HCT116 (cell line): ENCODE measurements at regions not wholly inside any gene's neighbourhood (a gene's known extent, or its start where the extent isn't known, plus 50 kb on each side); places are given as distances from the start of the nearest gene placed in this dataset.

Experiments used
- ATAC-seq: fragments of 200-7000 bp; cut with Tn5 transposase; 2 replicates; pipeline ENCODE4 v1.9.1; 2020; ENCODE audit warnings: mild to moderate bottlenecking, moderate library complexity
- BruUV-seq: library from RNA; stranded (reverse); fragments of 400-500 nt; replicated peaks from 2 replicates; lab custom pipeline; 2021; lab: Mats Ljungman, UMichigan
- CTCF ChIA-PET: fragments of 300-600 bp; sonication (Branson Sonifier 250); formaldehyde crosslinking; loops from one replicate; lab custom pipeline; 2021; ENCODE audit warnings: antibody characterized with exemption; lab: Charles Lee
- POLR2A ChIA-PET: fragments of 300-600, 350-600 bp; sonication (Branson Sonifier 250); formaldehyde crosslinking; loops from one replicate; lab custom pipeline; 2021; ENCODE audit warnings: antibody characterized with exemption; lab: Charles Lee
- RAD21 ChIA-PET, 2 experiments: fragments of 300-600 bp; sonication (Branson Sonifier 250); formaldehyde crosslinking; loops; one replicate each; lab custom pipeline; 2023; ENCODE audit warnings: low total read pairs in 2 of 2; ENCODE audit not compliant: uncharacterized antibody in 2 of 2, unreplicated experiment in 2 of 2, low non-redundant PET in 1 of 2; lab: Charles Lee
- DNase-seq: peaks from one replicate; pipeline ENCODE4 v3.0.0-alpha.2; 2010; ENCODE audit warnings: low read depth, low spot score
- H2AFZ ChIP-seq: fragments of 200-600 bp; shearing (Covaris generic), sonication (generic); 2 replicates; pipeline ENCODE4 v1.6.1; 2017; ENCODE audit warnings: low read depth, mixed run types, mixed read lengths, antibody characterized with exemption, low read length; ENCODE audit not compliant: poor library complexity, severe bottlenecking
- H3K27ac ChIP-seq: 2 replicates; pipeline ENCODE4 v1.5.1; 2012; ENCODE audit warnings: low read depth, low read length
- H3K27me3 ChIP-seq: fragments of 200-600 bp; sonication (generic); 2 replicates; pipeline ENCODE4 v1.6.1; 2016; ENCODE audit warnings: mixed run types, low read length, mixed read lengths; ENCODE audit not compliant: insufficient read depth
- H3K36me3 ChIP-seq, 2 experiments: fragments of 200-500 bp in 1 of 2; fragments of 200-600 bp in 1 of 2; sonication (Bioruptor generic) in 1 of 2; sonication (generic) in 1 of 2; 2 replicates each; pipeline versions ENCODE4 v1.5.1 to v1.6.1; 2014 to 2016; ENCODE audit warnings: low read length in 2 of 2, inconsistent platforms in 1 of 2, mixed read lengths in 1 of 2, mixed run types in 1 of 2; ENCODE audit not compliant: insufficient read depth in 2 of 2, control insufficient read depth in 1 of 2
- H3K4me1 ChIP-seq, 2 experiments: fragments of 200-600 bp in 1 of 2; sonication (generic) in 1 of 2; 2 replicates each; pipeline versions ENCODE4 v1.5.1 to v1.6.1; 2012 to 2017; ENCODE audit warnings: low read length in 2 of 2, inconsistent platforms in 1 of 2, mild to moderate bottlenecking in 1 of 2, mixed read lengths in 1 of 2, mixed run types in 1 of 2, moderate library complexity in 1 of 2; ENCODE audit not compliant: insufficient read depth in 2 of 2, control insufficient read depth in 1 of 2
- H3K4me2 ChIP-seq: fragments of 200-600 bp; sonication (generic); 2 replicates; pipeline ENCODE4 v1.6.1; 2017; ENCODE audit warnings: mixed run types, low read length, mixed read lengths
- H3K4me3 ChIP-seq, 2 experiments: fragments of 200-600 bp in 1 of 2; sonication (generic) in 1 of 2; replicated peaks in 1 of 2; 2 replicates each; pipeline ENCODE4 v1.5.1; 2011 to 2016; ENCODE audit warnings: low read length in 2 of 2, control low read depth in 1 of 2, low read depth in 1 of 2, mild to moderate bottlenecking in 1 of 2, mixed read lengths in 1 of 2, mixed run types in 1 of 2
- H3K79me2 ChIP-seq: fragments of 200-600 bp; sonication (generic); 2 replicates; pipeline ENCODE4 v1.6.1; 2017; ENCODE audit warnings: mild to moderate bottlenecking, mixed run types, low read length, moderate library complexity, mixed read lengths; ENCODE audit not compliant: insufficient read depth
- H3K9ac ChIP-seq: fragments of 200-600 bp; sonication (generic); 2 replicates; pipeline ENCODE4 v1.6.1; 2016; ENCODE audit warnings: low read length, mixed read lengths
- H3K9me2 ChIP-seq: fragments of 200-600 bp; sonication (generic), shearing (Covaris generic); 2 replicates; pipeline ENCODE4 v1.6.1; 2017; ENCODE audit warnings: mixed run types, mild to moderate bottlenecking, moderate library complexity; ENCODE audit not compliant: insufficient read depth
- H3K9me3 ChIP-seq, 2 experiments: fragments of 200-500 bp in 1 of 2; fragments of 200-600 bp in 1 of 2; sonication (Bioruptor generic) in 1 of 2; sonication (generic) in 1 of 2; 2 replicates each; pipeline ENCODE4 v1.6.1; 2014 to 2017; ENCODE audit warnings: low read length in 2 of 2, mixed read lengths in 2 of 2, inconsistent platforms in 1 of 2, low read depth in 1 of 2, mild to moderate bottlenecking in 1 of 2, mixed run types in 1 of 2, moderate library complexity in 1 of 2; ENCODE audit not compliant: control insufficient read depth in 1 of 2, insufficient read depth in 1 of 2
- H4K20me1 ChIP-seq: fragments of 200-600 bp; sonication (generic), shearing (Covaris generic); 2 replicates; pipeline ENCODE4 v1.6.1; 2017; ENCODE audit warnings: mixed run types, mild to moderate bottlenecking, moderate library complexity; ENCODE audit not compliant: insufficient read depth
- CBX3 ChIP-seq: IDR thresholded peaks from 2 replicates; pipeline ENCODE4 v1.6.1; 2012; ENCODE audit warnings: low read depth
- CEBPB ChIP-seq: IDR thresholded peaks from 2 replicates; pipeline ENCODE4 v1.6.1; 2012; ENCODE audit warnings: low read depth
- EGR1 ChIP-seq: IDR thresholded peaks from 2 replicates; pipeline ENCODE4 v1.6.1; 2012; ENCODE audit warnings: low read depth
- ELF1 ChIP-seq: IDR thresholded peaks from 2 replicates; pipeline ENCODE4 v1.6.1; 2012; ENCODE audit warnings: low read depth, borderline replicate concordance
- EZH2 ChIP-seq: fragments of 200-600 bp; sonication (generic); IDR thresholded peaks from 2 replicates; pipeline ENCODE4 v1.6.1; 2017; ENCODE audit warnings: antibody characterized with exemption, mixed run types
- EZH2phosphoT487 ChIP-seq: fragments of 200-600 bp; IDR thresholded peaks from 2 replicates; pipeline ENCODE4 v1.6.1; 2018; ENCODE audit warnings: antibody characterized with exemption, borderline replicate concordance
- FOSL1 ChIP-seq: IDR thresholded peaks from 2 replicates; pipeline ENCODE4 v1.6.1; 2012; ENCODE audit warnings: low read depth
- JUND ChIP-seq: IDR thresholded peaks from 2 replicates; pipeline ENCODE4 v1.6.1; 2012
- MAX ChIP-seq: IDR thresholded peaks from 2 replicates; pipeline ENCODE4 v1.6.1; 2012
- POLR2A ChIP-seq: IDR thresholded peaks from 2 replicates; pipeline ENCODE4 v1.7.0; 2011; ENCODE audit warnings: borderline replicate concordance; ENCODE audit not compliant: insufficient read depth, insufficient read length; ENCODE audit errors: extremely low read depth
- POLR2AphosphoS5 ChIP-seq: IDR thresholded peaks from 2 replicates; pipeline ENCODE4 v1.6.1; 2011; ENCODE audit warnings: mild to moderate bottlenecking, low read depth, low read length, moderate library complexity
- RAD21 ChIP-seq: IDR thresholded peaks from 2 replicates; pipeline ENCODE4 v1.6.1; 2012; ENCODE audit warnings: low read depth, mild to moderate bottlenecking
- SIN3A ChIP-seq: IDR thresholded peaks from 2 replicates; pipeline ENCODE4 v1.6.1; 2012; ENCODE audit warnings: low read depth
- SP1 ChIP-seq: IDR thresholded peaks from 2 replicates; pipeline ENCODE4 v1.6.1; 2012; ENCODE audit warnings: low read depth
- TCF7L2 ChIP-seq: IDR thresholded peaks from 2 replicates; pipeline ENCODE4 v1.7.0; 2011; ENCODE audit warnings: borderline replicate concordance, inconsistent platforms; ENCODE audit not compliant: insufficient read depth, insufficient read length; ENCODE audit errors: extremely low read depth
- YY1 ChIP-seq: IDR thresholded peaks from 2 replicates; pipeline ENCODE4 v1.6.1; 2011; ENCODE audit warnings: low read length, low read depth, moderate library complexity, mild to moderate bottlenecking; ENCODE audit not compliant: insufficient replicate concordance; ENCODE audit errors: extremely low read depth
- ZBTB33 ChIP-seq: IDR thresholded peaks from 2 replicates; pipeline ENCODE4 v1.6.1; 2011; ENCODE audit warnings: mild to moderate bottlenecking, low read length, moderate library complexity; ENCODE audit not compliant: insufficient replicate concordance; ENCODE audit errors: extremely low read depth
- ZFX ChIP-seq: fragments of 450-650 bp; IDR thresholded peaks from 2 replicates; pipeline ENCODE4 v1.6.1; 2017
- ZNF274 ChIP-seq: fragments of 200-500 bp; sonication (Bioruptor generic); IDR thresholded peaks from 2 replicates; pipeline ENCODE4 v1.6.1; 2014; ENCODE audit warnings: mild to moderate bottlenecking, low read depth, low read length, inconsistent platforms
- intact Hi-C: fragments of 100-400 bp; cut with micrococcal nuclease; formaldehyde crosslinking; loops from 2 replicates; pipeline ENCODE4 v1.10.0; 2022

DNA sequence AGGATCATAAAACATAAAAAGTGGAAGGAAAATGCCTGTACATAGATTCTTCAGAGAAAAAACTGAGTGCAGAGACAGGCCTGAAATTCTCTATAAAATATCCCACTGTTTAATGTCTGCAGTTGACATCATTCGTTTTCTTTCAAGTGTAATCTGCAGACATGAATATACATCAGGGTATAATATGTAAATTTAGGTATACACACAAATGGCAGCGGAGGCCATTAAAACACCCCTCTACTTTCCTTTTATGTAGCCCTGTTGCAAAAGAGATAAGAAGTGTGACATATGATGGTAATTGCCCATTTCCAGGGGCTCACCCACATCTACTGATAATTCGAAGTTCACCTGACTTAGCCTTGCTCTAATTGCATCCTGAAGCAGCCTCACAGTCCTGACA, 164.3 kb downstream of the SLC24A2 start:
- Histone ChIP-seq H3K4me2 (no peak overlapping the region), H3K36me3 (no peaks in the 10 kb centered on the region)
- no TSS peak for BruUV-seq

More for the DNA sequence above, 164.3 kb downstream of the SLC24A2 start:
- no peak for TF ChIP-seq EZH2
- TF ChIP-seq POLR2A, result no peak
- no peak for TF ChIP-seq ELF1
- TF ChIP-seq ZNF274, result no peak
- no peak for TF ChIP-seq ZBTB33
- no peak for TF ChIP-seq SIN3A
- TF ChIP-seq ZFX, result no peak
- no peak for TF ChIP-seq CEBPB
- TF ChIP-seq MAX, result no peak
- no peak for TF ChIP-seq POLR2AphosphoS5
- TF ChIP-seq EGR1, result no peak
- no peak for TF ChIP-seq RAD21
- no peak for TF ChIP-seq YY1
- TF ChIP-seq EZH2phosphoT487, result no peak
- TF ChIP-seq FOSL1, result no peak
- TF ChIP-seq TCF7L2, result no peak
- TF ChIP-seq CBX3, result no peak
- TF ChIP-seq SP1, result no peak
- TF ChIP-seq JUND, result no peak
- intact Hi-C loops, result no loop called here
- ATAC-seq (no peak), DNase-seq (no peak)
- H3K27ac ChIP-seq, result no peak overlapping the region
- ChIA-PET RAD21 (no interaction called here), CTCF (no interaction called here), POLR2A (no interaction called here)
- H3K4me1 ChIP-seq, result no peaks in the 10 kb centered on the region
- no peaks in the 10 kb centered on the region for H4K20me1 ChIP-seq
- no peaks in the 10 kb centered on the region for H3K79me2 ChIP-seq
- peaks cover 47% of the 10 kb centered on the region for H3K27me3 ChIP-seq
- no peaks in the 10 kb centered on the region for H3K9me2 ChIP-seq
- no peak overlapping the region for H2AFZ ChIP-seq
- H3K9ac ChIP-seq, result no peak overlapping the region
- H3K4me3 ChIP-seq, result no peak overlapping the region
- no peaks in the 10 kb centered on the region for H3K9me3 ChIP-seq
